Activated T-helper 1 cell treated with Interleukin-2 at 50 U/mL for 16 hours (primary cell): ENCODE measurements at regions not wholly inside any gene's neighbourhood (a gene's known extent, or its start where the extent isn't known, plus 50 kb on each side); places are given as distances from the start of the nearest gene placed in this dataset.

Experiments used
- DNase-seq: peaks from one replicate; pipeline ENCODE4 v3.0.0-alpha.2; 2020; ENCODE audit warnings: low read depth

DNA sequence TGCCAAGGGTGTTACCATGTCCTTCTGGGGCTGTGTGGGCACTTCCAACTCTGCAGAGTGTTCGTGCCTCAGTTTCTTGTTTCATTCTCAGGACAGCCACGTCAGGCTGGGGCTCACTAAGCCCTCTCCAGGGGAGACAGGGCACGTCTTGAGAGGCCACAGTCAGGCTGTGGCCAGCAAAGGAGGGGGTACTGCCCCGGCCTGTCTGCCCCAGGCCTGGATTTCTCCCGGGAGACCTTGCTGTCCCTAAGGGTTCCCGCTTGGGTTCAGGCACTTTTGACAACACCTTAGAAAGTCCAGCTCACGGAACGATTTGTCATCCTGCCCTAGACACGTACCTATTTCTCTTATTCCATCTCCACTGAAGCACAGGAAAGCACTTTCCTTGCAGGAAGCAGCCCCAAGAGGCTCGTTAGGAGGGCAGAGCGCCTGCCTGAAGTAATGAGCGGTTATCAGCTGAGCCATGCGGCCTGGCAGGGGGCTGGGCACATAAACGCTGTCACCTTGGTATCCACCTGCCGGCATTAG lies 290.4 kb upstream of the RTL1 start:
- no peak for DNase-seq

DNA sequence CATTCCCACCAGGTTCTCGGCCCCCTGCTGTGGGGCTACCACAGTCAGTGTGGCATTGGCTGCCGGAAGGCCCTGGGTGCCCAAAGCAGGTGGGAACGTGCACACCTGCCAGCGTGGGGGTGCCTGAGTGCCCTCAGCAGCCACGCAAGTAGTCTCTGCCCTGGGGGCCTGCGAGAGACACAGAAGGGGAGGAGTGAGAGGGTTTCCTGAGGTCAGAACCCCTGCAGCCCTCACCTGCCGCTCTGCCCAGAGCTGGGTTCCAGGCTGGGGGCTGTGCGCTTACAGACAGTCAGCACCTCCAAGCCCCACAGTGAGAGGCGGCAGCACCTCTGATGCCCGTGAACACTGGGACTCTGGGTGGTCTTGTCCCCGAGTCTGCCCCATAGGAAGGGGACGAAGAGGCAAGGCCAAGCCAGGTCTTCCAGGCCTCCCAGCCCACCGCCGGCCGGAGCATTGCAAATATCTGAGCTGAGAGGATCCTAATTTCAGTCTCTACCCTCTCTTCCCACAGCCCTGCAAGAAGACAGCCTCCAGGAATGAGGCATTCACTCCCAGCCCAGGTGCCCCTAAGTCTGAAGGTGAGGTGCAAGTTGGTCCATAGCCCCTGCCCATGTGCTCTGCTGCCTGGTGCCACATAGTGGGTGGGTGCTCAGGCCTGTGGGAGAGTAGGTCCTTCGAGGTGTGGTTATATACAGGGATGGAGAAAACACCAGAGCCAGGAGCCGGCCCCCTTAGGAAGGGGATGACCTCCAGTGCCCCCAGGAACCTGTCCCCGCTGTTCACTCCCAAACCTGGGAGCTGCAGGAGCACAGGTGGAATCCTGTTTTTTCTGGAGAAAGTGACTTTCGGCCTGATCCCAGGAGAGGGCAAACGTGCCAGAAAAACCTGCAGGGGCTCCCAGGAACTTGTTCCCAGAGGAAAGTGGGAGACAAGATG lies 291.1 kb upstream of the RTL1 start:
- DNase-seq, result no peak

DNA sequence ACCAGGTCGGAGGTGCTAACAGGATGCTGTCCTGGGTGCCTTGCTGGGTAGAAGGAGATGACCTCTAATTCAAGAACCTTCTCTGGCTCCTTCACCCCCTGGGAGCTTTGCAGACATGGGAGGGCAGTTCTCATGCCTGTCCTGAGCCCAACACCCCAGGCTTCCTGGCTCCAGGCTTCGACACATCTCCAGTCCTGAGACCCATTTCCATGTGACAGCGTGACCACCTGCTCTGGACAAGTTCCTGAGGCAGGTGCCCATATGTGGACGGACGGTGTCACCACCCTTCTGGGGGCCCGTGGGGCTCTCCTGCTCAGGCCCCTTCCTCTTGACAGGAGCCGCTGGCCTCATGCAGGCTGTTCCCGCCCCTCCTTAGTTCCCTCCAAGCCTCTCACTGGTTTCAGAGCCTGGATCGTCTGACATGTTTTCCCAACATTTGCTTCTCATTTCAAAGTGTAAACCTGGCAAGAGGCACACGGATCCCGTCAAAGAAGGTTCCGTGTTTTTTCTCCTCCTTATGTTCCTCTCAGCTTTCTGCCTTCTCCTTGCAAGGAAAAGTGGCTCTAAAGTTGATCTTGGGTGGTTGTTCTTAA lies 291.9 kb upstream of the RTL1 start:
- DNase-seq, result no peak

DNA sequence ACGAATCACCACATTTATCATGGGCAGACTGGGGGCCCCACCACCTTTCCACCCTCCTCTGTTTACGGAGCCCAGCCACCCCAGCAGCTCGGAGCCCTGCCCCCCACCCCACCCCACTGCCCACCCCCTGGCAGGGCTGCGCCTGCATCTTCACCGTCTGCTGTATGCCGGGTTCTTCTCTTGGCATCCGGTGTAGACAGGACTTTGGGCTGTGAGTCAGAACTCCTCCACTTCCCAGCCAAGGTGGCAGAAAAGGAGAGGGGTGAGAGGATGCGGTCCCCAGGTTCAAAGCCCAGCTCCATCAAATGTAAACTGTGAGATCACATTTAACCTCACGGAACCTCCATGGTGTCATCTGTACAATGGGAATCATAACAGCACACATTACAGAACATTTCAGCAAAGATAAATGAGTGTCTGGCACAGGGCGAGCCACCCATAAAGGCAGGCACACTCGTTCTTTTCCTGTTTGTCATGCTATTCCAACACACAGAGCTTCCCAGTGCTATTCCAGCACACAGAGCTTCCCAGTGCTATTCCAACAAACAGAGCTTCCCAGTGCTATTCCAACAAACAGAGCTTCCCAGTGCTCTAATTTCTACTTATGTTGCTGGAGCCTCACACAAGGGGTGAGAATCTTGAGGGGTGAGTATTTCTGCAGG lies 292.7 kb upstream of the RTL1 start:
- no peak for DNase-seq

DNA sequence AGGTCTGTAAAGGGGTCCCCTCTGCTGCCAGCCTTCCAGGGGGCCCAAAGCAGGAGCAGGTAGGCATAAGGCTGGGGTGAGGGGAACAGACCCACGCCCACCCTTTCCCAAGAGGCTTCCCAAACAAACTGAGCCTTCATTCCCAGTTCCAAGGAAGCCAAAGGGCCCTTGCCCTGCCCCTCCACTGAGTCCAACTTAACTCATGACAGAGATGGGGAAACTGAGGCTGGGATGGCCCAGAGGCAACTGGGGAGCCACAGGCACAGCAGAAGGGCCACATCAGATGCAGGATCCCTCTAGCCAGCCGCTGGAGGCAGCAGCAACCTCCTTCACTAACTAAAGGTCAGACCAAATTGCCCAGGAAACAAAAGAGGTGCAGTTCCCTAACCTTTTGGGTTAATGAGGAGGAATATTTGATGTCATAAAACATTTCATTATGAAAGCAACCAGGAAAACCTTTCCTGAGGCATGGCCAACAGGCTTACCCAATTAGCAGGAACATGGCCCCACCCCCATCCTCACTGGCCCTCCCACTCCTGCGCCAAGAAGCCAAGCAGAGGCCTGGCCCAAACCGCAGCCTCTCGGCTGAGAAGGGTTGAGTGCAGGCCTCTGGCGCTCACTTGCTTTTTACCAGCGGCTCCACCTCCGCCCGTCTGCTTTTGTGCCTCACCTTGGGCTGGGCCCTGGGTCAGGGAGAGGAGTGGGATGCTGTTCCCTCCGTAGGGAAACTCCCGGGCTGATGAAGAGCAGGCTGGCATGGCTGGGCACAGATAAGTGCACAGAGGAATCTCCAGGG lies 293.5 kb upstream of the RTL1 start:
- DNase-seq, result no peak

DNA sequence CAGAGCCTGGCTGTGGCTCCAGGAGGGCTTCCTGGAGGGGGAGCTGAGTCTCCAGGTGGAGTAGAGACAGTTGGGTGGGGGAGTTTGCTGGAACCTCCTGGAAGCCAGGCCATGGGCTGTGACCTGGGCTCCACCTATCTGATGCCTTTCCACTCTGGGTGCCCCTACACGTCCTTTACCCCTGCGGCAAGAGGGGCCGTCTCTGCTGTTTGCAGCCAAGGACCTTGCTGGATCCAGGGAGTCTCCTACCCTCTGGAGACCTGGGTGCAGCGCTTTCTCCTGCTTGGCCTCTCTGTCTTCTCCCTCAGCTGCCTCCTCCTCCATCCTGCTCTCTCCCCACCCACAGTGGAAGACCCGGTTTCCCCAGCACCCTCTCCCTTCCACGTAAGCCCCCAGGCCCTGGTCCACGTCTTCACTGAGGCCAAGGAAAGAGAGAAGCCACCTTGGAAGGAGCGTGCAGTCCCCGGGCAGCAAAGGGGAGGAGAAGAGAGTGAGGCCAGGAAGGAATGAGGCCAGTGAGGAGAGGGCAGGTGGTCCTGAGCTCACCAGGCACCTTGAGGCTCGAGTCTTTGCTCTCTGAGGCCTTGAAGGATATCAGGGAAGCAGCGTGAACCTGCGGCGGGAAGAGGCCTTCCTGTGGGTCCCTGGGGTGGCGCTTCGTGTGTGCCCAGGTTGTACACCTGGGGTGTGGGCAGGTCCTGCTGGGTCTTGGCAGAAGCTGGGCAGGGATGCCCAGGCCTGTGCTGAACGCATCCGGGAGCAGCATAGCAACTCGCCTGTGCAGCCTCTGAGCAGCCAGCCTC lies 294.3 kb upstream of the RTL1 start:
- DNase-seq, result no peak

DNA sequence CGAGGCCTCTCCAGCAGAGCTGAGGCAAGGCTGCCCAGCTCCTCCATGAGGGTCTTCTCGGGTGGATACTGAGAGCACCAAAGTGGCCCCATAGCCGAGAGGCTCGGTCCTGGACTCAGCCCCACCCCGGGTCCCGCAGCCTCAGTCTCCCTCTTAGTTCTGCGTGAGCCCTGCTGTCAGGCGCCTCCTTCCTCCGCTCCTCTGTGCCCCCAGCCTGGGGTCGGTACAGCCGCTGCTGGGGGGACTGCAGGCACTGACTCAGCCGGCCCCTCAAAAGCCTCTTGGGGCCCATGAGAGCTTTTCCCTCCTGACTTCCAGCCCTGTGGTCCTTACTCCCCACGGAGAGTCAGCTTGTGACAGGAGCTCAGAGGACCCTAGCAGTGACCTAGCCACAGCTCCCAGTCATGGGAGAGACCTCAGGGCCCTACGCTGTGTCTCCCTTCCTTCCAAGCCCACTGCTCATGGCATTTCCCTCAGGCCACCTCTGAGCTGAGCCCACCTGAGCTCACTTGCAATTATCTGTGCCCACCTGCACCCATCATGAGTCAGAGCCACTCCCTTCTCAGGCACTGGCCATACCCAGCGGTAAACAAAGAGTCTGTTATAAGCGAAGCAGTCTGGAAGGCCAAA lies 295.0 kb upstream of the RTL1 start:
- no peak for DNase-seq

DNA sequence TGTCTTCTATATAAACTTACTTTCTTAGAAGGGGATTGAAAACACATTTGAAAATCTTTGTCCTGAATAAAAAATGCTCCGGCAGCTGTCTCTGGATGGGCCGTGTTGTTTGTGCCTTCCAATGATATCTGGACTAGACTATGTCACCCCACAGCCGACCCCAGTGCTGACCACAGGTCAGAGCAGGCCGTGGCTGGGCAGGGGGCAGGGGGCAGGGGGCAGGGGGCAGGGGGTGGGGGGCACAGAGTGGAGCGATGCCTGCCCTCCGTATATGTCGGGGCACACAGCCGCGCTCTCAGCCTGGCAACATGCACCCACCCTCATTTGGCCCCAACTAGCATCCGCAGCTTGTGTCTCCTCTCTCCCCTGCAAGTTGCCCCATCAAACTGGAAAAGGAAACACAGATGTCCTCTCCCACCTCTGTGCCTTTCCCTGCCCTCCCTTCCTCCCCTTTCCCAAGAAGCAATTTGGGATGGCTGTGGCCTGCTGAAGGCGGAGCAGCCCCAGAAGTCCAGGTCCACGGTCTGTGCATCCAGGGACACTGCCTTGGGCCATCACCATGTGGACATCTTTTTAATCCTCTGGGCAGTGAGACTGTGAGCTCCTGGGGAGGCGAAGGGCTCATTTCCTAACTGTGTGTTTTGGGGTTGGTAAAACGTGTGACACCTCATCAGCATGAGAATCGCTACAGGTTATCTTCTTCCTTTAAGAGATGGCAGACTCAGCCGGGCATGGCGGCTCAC lies 295.7 kb upstream of the RTL1 start:
- no peak for DNase-seq

DNA sequence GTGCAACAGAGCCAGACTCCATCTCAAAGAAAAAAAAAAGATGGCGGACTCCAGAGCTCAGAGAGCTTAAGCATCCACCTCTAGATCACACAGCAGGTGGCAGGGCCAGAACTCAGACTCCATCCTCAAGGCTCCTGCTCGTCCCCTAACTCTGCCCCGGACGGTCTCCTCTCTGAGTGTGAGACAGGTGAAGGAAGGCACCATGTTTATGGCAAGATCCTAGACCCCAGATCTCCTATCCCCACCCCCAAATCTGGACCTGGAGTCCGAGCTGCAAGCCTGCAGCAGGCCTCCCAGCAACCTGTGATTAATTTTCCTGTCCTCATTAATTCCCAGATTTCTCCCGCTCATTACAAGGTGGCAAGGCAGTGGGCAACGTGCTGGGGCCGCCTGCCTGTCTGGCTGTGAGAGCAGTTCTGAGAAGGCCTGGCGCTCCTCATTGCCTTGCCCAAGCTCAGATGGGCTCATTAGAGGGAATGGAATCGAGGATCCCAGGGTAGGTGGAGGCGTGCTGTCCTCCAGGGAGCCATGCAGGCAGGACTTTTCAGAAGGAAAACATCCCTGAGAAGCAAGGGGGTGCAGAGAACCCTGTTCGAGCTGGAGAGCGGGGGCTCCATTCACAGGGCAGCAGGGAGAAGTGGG lies 296.6 kb upstream of the RTL1 start:
- no peak for DNase-seq

DNA sequence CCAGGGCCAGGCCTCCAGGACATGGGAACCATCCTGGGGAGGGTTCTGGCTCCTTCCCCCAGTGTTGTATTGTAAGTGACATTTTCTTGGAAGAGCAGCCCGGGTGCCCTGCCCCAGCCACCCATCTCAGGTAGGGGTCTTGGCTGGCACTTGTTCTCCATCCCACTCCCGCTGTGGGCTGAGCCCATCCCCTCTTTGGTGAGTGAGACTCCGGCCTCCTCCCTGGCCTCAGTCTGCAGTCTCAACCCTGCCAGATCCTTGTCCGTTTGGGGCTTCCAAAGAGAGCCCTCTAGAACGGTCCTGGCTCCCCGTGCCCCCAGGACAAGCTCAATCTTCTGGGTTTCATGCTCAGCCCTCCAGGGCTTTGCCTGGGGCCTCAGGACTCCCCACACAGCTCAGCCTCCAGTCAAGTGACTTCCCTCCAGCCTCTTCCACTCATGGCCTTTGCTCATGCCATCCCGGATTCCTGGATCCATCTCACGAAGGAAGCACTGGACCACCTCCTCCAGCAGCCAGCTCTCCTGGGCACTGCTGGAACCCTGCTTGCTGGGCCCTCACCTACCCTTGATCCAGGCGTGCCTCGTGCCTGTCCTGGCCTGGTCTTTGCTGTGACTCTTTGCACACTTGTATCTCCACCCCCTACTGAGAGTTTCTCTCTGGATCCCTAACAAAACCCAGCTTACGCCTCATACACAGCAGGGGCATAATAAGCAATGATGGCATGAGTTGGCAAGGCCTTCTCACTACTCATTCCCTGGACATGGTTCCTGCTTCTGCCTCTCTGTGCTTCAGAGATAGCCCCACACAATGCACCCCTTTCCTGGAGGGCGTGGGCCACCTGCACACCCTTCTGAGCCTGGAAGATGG lies 297.4 kb upstream of the RTL1 start:
- no peak for DNase-seq

DNA sequence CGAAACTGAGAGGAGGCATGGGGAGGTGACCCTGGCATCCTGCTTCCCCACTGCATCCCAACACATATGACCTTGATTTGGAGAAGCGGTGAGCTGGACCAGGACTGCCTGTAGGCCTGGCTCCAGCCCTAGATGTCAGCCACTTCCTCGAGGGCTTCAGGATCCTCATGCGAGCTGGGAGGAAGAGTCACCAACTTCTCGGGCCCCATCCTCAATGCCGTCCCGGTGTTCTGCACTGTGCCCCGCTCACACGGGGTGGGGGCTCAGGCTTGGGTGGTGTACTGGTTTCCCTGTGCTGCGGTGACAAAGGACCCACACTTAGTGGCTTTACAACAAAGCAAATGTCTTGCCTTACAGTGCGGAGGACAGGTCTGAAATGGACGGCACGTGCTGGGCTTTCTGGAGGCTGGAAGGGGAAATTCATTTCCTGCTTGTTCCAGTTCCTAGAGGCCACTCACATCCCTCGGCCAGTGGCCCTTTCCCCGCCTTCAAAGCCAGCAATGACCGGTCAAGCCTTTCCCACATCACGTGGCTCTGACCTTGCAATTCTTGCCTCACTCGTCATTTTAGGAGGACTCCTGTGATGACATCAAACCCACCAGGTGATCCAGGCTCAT lies 298.1 kb upstream of the RTL1 start:
- no peak for DNase-seq

DNA sequence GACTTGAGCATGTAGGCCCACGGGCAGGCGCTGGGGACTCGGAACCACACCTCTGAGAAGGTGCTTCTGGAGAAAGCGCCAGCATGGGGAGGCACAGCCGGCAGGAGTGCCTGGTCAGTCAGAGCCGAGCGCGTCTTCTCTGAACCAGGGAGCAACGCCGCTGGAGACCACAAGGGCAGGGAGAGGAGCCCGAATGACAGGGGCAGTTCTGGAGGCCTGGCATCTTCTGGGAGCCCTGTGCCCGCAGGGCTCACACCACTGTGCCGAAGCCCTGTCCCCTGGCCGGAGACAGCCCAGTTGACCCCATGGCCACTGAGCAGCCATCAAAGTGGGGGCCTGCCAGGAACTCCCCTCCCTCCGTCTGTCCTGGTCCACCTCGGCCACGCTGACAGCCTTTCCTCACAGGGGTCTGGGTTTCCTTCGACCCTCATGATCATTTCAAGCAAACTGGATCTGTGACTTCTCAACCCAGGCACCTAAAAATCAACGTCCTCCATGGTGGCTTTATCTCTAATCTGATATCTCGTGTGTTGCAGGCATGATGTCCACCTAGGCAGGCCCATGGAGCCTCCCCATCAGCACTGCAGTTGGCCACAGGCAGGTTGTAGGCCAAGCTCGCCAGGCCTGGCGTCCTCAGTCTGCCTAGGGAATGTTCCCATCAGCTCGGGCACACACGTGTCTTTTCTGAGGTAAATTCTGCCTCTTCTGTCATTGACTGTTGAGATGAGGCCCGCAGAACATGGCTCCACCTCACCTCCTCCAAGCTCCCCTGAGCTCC lies 299.3 kb upstream of the RTL1 start:
- no peak for DNase-seq

DNA sequence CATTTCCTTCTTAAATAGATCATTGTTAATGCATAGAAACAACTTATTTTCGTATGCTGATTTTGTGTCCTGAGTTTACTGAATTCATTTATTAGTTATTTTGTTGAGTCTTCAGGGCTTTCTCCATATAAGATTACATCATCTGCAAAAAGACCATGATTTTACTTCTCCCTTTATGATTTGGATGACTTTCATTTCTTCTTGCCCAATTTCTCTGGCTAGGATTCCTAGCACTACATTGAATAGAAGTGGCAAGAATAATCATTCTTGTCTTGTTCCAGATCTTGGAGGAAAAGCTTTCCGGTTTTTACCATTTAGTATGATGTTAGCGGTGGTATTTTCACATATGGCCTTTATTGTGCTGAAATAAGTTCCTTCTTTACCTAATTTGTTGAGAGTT lies 303.0 kb upstream of the RTL1 start:
- DNase-seq, result no peak

DNA sequence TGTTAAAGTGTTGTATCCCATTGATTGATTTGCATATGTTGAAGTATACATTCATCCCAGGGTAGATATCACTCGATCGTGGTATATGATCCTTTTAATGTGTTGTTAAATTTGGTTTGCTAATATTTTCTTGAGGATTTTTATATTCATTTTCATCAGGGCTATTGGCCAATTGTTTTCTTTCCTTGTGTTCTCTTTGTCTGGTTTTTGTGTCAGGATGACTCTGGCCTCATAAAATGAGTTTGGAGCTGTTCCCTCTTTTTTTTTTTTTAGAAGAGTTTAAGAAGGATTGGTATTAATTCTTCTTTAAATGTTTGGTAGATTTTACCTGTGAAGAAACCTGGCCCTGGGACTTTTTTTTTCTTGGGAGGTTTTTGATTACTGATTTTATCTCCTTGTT lies 303.5 kb upstream of the RTL1 start:
- DNase-seq, result no peak

DNA sequence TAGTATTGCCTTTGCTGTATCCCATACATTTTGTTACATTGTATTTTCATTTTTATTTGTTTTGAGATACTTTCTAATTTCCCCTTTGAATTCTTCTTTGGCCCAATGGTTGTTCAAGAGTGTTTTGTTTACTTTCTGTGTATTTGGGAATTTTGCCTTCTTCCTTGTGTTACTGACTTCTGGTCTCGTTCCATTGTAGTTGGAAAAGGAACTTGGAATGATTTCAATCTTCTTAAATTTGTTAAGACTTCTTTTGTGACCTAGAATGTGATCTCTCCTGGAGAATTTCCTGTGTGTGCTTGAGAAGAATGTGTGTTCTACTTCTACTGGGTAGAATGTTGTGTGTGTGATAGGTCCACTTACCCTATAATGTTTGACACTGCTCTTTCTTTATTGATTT lies 304.4 kb upstream of the RTL1 start:
- DNase-seq, result no peak

DNA sequence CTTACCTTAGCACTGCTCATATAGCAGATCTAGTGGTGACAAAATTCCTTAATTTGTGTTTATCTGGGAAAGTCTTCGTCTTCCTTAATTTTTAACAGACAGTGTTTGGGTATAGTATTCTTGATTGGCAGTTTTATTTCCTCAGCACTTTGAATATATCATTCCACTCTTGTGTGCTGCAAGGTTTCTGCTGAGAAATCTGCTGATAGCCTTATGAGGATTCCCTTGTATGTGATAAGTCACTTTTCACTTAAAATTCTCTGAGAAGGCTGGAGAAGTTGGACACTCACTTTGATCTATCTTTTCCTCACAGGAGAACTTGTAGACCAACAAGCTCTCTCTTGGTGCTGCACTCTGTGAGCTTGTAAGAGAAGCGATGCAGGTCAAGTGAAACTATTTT lies 306.1 kb upstream of the RTL1 start:
- no peak for DNase-seq

DNA sequence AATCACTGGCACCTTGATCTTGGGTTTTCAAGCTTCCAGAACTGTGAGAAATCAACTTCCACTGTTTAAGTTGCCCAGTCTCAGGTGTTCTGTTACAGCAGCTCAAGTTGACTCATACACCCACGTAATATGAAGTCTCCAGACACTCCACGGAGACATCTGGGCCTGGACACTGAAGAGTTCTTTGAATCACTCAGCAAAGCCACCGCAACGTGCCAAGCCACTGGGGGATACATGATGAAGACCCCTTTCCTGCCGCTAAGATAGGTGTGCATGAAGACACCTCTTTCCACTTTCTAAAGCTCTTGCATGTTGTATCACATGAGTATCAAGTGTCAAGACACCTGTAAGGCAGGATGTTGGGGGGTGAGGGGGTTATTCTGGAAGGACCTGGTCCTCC lies 311.7 kb upstream of the RTL1 start:
- no peak for DNase-seq
